ENCODE measurements at regions not wholly inside any gene's neighbourhood (a gene's known extent, or its start where the extent isn't known, plus 50 kb on each side); places are given as distances from the start of the nearest gene placed in this dataset.
"Not testable (repeated sequence)": the region's sequence is repeated elsewhere in the genome, so short reads cannot be mapped to it uniquely, and the experiment has no call there.

DNA sequence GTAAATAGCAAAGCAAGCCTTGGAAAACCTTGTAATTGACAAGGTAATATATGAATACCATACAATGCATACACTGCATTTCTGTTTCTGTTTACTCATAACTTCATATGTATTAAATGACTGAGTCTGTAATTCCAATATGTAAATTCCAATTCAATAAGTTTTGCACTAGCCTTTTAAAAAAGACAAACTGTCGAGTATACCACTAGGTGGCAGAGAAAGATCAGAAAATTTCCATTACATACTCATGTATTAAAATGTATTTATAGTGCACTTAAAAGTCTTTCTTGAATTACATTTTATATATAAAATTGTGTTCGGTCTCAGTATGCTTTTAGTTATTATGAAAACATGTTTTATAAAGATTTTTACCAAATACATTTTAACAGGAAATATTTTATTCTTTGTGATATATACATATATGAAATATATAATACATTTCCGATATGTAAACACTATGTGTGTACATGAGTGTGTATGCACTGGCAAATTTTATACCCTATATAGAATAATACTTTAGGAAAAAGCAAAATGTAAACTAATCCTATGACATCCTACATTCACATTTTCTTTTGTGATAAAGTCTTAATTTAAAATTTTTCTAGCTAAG is 216.8 kb downstream of the VGLL3 start:
- Histone ChIP-seq H3K4me3 (no peak overlapping the region), H3K4me1 (peaks cover 0 to 4% of the 10 kb centered on the region in 2 donors), H3K27me3 (no peaks in the 10 kb centered on the region), H3K36me3 (no peaks in the 10 kb centered on the region), H3K27ac (no peak overlapping the region), H3K9me3 (no peaks in the 10 kb centered on the region)
- no peak for DNase-seq
- intact Hi-C loops (cut with DNase I; ENCODE audit: low total_unique reads), result no loop called here
- TF ChIP-seq, protein P1, sequence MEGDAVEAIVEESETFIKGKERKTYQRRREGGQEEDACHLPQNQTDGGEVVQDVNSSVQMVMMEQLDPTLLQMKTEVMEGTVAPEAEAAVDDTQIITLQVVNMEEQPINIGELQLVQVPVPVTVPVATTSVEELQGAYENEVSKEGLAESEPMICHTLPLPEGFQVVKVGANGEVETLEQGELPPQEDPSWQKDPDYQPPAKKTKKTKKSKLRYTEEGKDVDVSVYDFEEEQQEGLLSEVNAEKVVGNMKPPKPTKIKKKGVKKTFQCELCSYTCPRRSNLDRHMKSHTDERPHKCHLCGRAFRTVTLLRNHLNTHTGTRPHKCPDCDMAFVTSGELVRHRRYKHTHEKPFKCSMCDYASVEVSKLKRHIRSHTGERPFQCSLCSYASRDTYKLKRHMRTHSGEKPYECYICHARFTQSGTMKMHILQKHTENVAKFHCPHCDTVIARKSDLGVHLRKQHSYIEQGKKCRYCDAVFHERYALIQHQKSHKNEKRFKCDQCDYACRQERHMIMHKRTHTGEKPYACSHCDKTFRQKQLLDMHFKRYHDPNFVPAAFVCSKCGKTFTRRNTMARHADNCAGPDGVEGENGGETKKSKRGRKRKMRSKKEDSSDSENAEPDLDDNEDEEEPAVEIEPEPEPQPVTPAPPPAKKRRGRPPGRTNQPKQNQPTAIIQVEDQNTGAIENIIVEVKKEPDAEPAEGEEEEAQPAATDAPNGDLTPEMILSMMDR (IDR thresholded peaks at IDR 0.05), result peak; percentile 21 to 57 (median 50)
- no peak for TF ChIP-seq POLR2A (IDR thresholded peaks at IDR 0.05)

DNA sequence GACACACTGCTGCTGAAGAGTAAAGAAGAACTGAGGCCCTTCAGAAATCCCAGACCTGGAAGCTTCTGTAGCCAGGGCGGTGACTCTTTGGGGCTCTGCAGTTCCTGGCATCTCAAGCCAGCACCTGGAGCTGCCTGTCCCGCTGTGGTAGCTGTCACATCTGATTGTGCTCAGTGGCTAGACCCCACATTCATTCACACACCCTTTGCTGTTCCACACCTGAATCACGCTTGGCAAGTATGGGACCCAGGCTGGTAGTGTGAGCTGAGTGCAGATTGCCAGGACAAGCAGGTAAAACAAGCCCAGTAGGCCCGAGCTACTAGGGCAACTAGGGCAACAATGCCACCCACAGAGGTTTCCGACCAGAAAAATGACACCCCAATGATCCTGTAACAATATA is 218.2 kb downstream of the VGLL3 start:
- H3K4me3 ChIP-seq, result no peak overlapping the region
- H3K27ac ChIP-seq, result no peak overlapping the region
- H3K36me3 ChIP-seq, result no peaks in the 10 kb centered on the region
- peaks cover 0 to 4% of the 10 kb centered on the region in 2 donors for H3K4me1 ChIP-seq
- TF ChIP-seq, protein P1 (IDR thresholded peaks at IDR 0.05), result no peak
- TF ChIP-seq POLR2A (IDR thresholded peaks at IDR 0.05), result no peak
- intact Hi-C loops (cut with DNase I; ENCODE audit: low total_unique reads), result no loop called here
- DNase-seq, result no peak
- H3K27me3 ChIP-seq, result no peaks in the 10 kb centered on the region
- H3K9me3 ChIP-seq, result no peaks in the 10 kb centered on the region

DNA sequence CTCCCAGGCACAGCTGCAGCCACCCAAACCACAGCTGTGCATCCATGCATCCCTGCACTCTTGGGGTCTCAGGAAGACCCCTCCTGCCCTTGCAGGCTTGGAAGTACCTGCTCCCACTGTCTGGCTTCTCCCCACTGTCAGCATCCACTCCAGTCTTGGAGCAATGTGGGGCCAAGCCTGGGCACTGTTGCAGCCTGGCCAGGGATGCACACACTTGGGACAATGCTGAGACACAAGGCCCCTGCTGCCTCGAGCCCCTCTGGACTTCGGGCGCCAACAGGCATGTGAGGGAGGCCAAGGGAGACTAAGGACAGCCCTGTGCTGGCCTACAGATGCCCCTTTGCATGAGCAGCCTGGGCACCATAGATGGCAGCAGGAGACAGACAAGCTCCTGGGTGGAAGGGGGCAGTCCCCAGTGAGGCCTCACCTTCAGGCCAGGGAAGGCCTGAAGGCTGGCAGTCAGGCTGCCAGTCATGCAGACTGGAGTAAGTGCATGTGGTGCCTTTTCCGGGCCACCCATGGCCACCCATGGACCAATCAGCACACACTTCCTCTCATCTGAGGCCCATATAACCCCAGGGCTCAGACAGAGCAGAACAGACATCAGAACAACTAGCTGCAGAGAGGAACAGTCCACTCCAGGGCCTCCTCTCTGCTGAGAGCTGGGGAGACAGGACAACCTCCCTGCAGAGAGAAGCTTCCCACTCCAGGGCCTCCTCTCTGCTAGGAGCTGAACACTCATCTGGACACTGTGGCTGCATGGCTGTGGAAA is 219.0 kb downstream of the VGLL3 start:
- intact Hi-C loops (cut with DNase I; ENCODE audit: low total_unique reads), result no loop called here
- no peak for DNase-seq
- Histone ChIP-seq H3K36me3 (no peaks in the 10 kb centered on the region), H3K27me3 (no peaks in the 10 kb centered on the region), H3K27ac (no peak overlapping the region), H3K9me3 (no peaks in the 10 kb centered on the region), H3K4me1 (peaks cover 0 to 4% of the 10 kb centered on the region in 2 donors), H3K4me3 (no peak overlapping the region)
- TF ChIP-seq, protein P1 (IDR thresholded peaks at IDR 0.05), result no peak

DNA sequence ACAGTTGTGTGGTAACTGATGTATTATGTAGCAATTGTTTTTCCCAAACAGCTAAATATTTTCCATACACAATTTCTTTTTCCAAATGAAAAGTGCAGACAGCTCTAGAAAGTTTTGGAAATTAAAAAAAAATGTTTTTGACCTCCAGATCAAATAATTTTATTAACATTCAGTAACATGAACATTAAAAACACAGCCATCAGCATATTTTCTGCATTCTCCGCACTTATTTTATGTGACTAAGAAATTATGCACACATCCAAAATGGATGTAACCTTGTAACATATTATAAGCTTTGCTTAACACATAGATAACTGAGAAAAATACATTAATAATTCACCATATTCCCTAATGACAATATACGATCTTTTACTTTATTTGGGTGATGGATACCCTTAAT is 224.6 kb downstream of the VGLL3 start:
- H3K36me3 ChIP-seq, result no peaks in the 10 kb centered on the region
- no peak overlapping the region for H3K27ac ChIP-seq
- H3K9me3 ChIP-seq, result no peaks in the 10 kb centered on the region
- no peaks in the 10 kb centered on the region for H3K27me3 ChIP-seq
- H3K4me3 ChIP-seq, result no peak overlapping the region
- intact Hi-C loops (cut with DNase I; ENCODE audit: low total_unique reads), result no loop called here
- H3K4me1 ChIP-seq, result no peaks in the 10 kb centered on the region
- TF ChIP-seq, protein P1 (IDR thresholded peaks at IDR 0.05), result no peak
- TF ChIP-seq POLR2A (IDR thresholded peaks at IDR 0.05), result no peak
- DNase-seq, result no peak

DNA sequence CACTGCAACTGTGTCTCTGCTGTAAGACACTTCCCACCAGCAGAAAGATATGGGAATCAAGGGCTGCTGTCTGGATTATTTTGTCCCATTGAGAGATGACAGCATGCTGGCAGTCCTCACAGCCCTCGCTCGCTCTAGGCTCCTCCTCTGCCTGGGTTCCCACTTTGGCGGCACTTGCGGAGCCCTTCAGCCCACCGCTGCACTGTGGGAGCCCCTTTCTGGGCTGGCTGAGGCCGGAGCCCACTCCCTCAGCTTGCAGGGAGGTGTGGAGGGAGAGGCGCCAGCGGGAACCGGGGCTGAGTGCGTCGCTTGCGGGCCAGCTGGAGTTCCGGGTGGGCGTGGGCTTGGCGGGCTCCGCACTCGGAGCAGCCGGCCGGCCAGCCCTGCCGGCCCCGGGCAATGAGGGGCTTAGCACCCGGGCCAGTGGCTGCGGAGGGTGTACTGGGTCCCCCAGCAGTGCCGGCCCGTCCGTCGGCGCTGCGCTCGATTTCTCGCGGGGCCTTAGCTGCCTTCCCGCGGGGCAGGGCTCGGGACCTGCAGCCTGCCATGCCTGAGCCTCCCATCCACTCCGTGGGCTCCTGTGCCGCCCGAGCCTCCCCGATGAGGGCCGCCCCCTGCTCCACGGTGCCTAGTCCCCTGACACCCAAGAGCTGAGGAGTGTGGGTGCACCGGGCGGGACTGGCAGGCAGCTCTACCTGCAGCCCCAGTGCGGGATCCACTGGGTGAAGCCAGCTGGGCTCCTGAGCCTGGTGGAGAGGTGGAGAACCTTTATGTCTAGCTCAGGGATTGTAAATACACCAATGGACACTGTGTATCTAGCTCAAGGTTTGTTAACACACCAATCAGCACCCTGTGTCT is 233.4 kb downstream of the VGLL3 start:
- H3K4me1 ChIP-seq; DNase-seq; H3K27me3 ChIP-seq; H3K4me3 ChIP-seq; intact Hi-C loops (cut with DNase I; ENCODE audit: low total_unique reads); H3K36me3 ChIP-seq; H3K27ac ChIP-seq; H3K9me3 ChIP-seq: not testable (repeated sequence)

All from uterus (tissue), 3 donors.